CD14-positive monocyte (primary cell): ENCODE measurements at regions not wholly inside any gene's neighbourhood (a gene's known extent, or its start where the extent isn't known, plus 50 kb on each side); places are given as distances from the start of the nearest gene placed in this dataset.

Experiments used
- DNase-seq, 3 donors: peaks; one replicate each; pipeline ENCODE4 v3.0.0-alpha.2; 2011 to 2022
- H2AFZ ChIP-seq: 2 replicates; pipeline ENCODE4 v1.6.0; 2012; ENCODE audit warnings: mild to moderate bottlenecking, low read depth, low read length, inconsistent platforms; ENCODE audit not compliant: insufficient read depth, poor library complexity, severe bottlenecking
- H3K27ac ChIP-seq, 2 donors: 1 replicate in 1 of 2; 2 replicates in 1 of 2; pipeline ENCODE4 v1.5.1; 2012 to 2013; ENCODE audit warnings: low read length in 2 of 2, control low read depth in 1 of 2, inconsistent platforms in 1 of 2, low read depth in 1 of 2, mild to moderate bottlenecking in 1 of 2
- H3K27me3 ChIP-seq, 2 donors: one replicate each; pipeline versions ENCODE4 v1.6.0 to v1.6.1; 2011 to 2013; ENCODE audit warnings: low read length in 2 of 2; ENCODE audit not compliant: control insufficient read depth in 2 of 2, insufficient read depth in 2 of 2
- H3K36me3 ChIP-seq, 2 donors: replicated peaks in 1 of 2; 1 replicate in 1 of 2; 2 replicates in 1 of 2; pipeline versions ENCODE4 v1.5.1 to v1.6.1; 2012 to 2013; ENCODE audit warnings: low read length in 2 of 2, control low read depth in 1 of 2, inconsistent platforms in 1 of 2, mild to moderate bottlenecking in 1 of 2; ENCODE audit not compliant: insufficient read depth in 2 of 2, control insufficient read depth in 1 of 2
- H3K4me1 ChIP-seq, 2 donors: 1 replicate in 1 of 2; 2 replicates in 1 of 2; pipeline versions ENCODE4 v1.5.1 to v1.6.1; 2012 to 2013; ENCODE audit warnings: low read length in 2 of 2, control low read depth in 1 of 2, inconsistent platforms in 1 of 2, mild to moderate bottlenecking in 1 of 2, moderate library complexity in 1 of 2; ENCODE audit not compliant: insufficient read depth in 2 of 2, control insufficient read depth in 1 of 2
- H3K4me2 ChIP-seq: replicated peaks from 2 replicates; pipeline ENCODE3; 2012; ENCODE audit warnings: low read length, moderate library complexity, mild to moderate bottlenecking; ENCODE audit not compliant: poor library complexity, severe bottlenecking; ENCODE audit errors: extremely low read depth
- H3K4me3 ChIP-seq, 3 experiments: fragments of 200-600 bp in 1 of 3; sonication (generic) in 1 of 3; replicated peaks in 1 of 3; 1 replicate in 2 of 3; 2 replicates in 1 of 3; pipeline ENCODE4 v1.5.1; 2011 to 2013; ENCODE audit warnings: low read length in 3 of 3, mild to moderate bottlenecking in 3 of 3, control low read depth in 2 of 3, low read depth in 2 of 3, inconsistent platforms in 1 of 3, moderate library complexity in 1 of 3
- H3K79me2 ChIP-seq: 2 replicates; pipeline ENCODE4 v1.6.0; 2012; ENCODE audit warnings: mild to moderate bottlenecking, control low read depth, inconsistent platforms, low read length, moderate library complexity; ENCODE audit not compliant: insufficient read depth
- H3K9ac ChIP-seq: 2 replicates; pipeline ENCODE4 v1.6.0; 2017; ENCODE audit warnings: low read length, mild to moderate bottlenecking; ENCODE audit not compliant: insufficient read depth, poor library complexity, severe bottlenecking
- H3K9me3 ChIP-seq, 2 donors: replicated peaks in 1 of 2; 1 replicate in 1 of 2; 2 replicates in 1 of 2; pipeline versions ENCODE4 v1.5.1 to v1.6.1; 2012 to 2013; ENCODE audit warnings: low read length in 2 of 2, control low read depth in 1 of 2; ENCODE audit not compliant: control insufficient read depth in 1 of 2, insufficient read depth in 1 of 2
- H4K20me1 ChIP-seq: 2 replicates; pipeline ENCODE4 v1.6.0; 2012; ENCODE audit warnings: mild to moderate bottlenecking, low read length, control low read depth, moderate library complexity; ENCODE audit not compliant: insufficient read depth
- H3K27ac Mint-ChIP-seq, 7 donors: one replicate each; pipeline ENCODE4 v1.8.0; 2020; ENCODE audit warnings: mild to moderate bottlenecking in 7 of 7, mixed read lengths in 7 of 7, moderate library complexity in 6 of 7, inconsistent platforms in 2 of 7
- H3K27me3 Mint-ChIP-seq, 3 donors: one replicate each; pipeline ENCODE4 v1.8.0; 2021 to 2022; ENCODE audit warnings: low read depth in 3 of 3, mild to moderate bottlenecking in 3 of 3, mixed read lengths in 3 of 3, moderate library complexity in 3 of 3, inconsistent platforms in 1 of 3
- H3K36me3 Mint-ChIP-seq, 2 donors: one replicate each; pipeline ENCODE4 v1.8.0; 2020; ENCODE audit warnings: mixed read lengths in 2 of 2, inconsistent platforms in 1 of 2, mild to moderate bottlenecking in 1 of 2
- H3K4me1 Mint-ChIP-seq: one replicate; pipeline ENCODE4 v1.8.0; 2020; ENCODE audit warnings: mild to moderate bottlenecking, mixed read lengths
- H3K4me3 Mint-ChIP-seq, 2 donors: one replicate each; pipeline ENCODE4 v1.8.0; 2020; ENCODE audit warnings: mild to moderate bottlenecking in 2 of 2, mixed read lengths in 2 of 2, moderate library complexity in 1 of 2
- H3K9me3 Mint-ChIP-seq, 7 donors: one replicate each; pipeline ENCODE4 v1.8.0; 2020 to 2022; ENCODE audit warnings: mixed read lengths in 7 of 7, mild to moderate bottlenecking in 6 of 7, moderate library complexity in 6 of 7, inconsistent platforms in 2 of 7
- CTCF ChIP-seq: fragments of 200-600 bp; IDR thresholded peaks from one replicate; pipeline ENCODE4 v1.8.0; 2022; ENCODE audit warnings: antibody characterized with exemption, mild to moderate bottlenecking
- WGBS: methylation state at CpG from one replicate; pipeline ENCODE4 v1.1.5; 2013; ENCODE audit warnings: missing lambda C conversion rate; ENCODE audit not compliant: insufficient coverage; 5-methylcytosine and 5-hydroxymethylcytosine counted together
- intact Hi-C, 2 donors: fragments of 100-400 bp; cut with micrococcal nuclease; formaldehyde crosslinking; loops; one replicate each; pipeline versions ENCODE4 v1.15.0 to v1.15.1; 2023

GRCh38 chr11:7175007-7175406, 76.7 kb upstream of the SYT9 start:
- Histone ChIP-seq H3K27ac (no peak overlapping the region), H3K4me3 (no peak overlapping the region), H2AFZ (no peak overlapping the region), H3K27me3 (no peaks in the 10 kb centered on the region), H3K4me1 (no peaks in the 10 kb centered on the region), H3K9me3 (no peaks in the 10 kb centered on the region), H3K36me3 (no peaks in the 10 kb centered on the region), H4K20me1 (no peaks in the 10 kb centered on the region), H3K4me2 (no peak overlapping the region), H3K9ac (no peak overlapping the region), H3K79me2 (no peaks in the 10 kb centered on the region)
- Mint-ChIP-seq H3K27ac (no peak overlapping the region), H3K36me3 (no peaks in the 10 kb centered on the region), H3K9me3 (peaks cover 0 to 3% (median 0%) of the 10 kb centered on the region in 7 donors), H3K4me1 (no peaks in the 10 kb centered on the region), H3K27me3 (no peaks in the 10 kb centered on the region), H3K4me3 (no peak overlapping the region)
- intact Hi-C loops: no loop called here
- no peak for TF ChIP-seq CTCF
- DNase-seq: no peak

- Mint-ChIP-seq H3K9me3 (peaks cover 0 to 11% (median 0%) of the 10 kb centered on the region in 7 donors), H3K27ac (no peak overlapping the region), H3K27me3 (peaks cover 2 to 6% (median 3%) of the 10 kb centered on the region in 3 donors), H3K4me1 (no peaks in the 10 kb centered on the region), H3K36me3 (no peaks in the 10 kb centered on the region), H3K4me3 (no peak overlapping the region)
- DNase-seq: no peak
- Histone ChIP-seq H3K4me1 (no peaks in the 10 kb centered on the region), H2AFZ (no peak overlapping the region), H3K4me2 (no peak overlapping the region), H3K9me3 (no peaks in the 10 kb centered on the region), H3K4me3 (no peak overlapping the region), H3K27me3 (no peaks in the 10 kb centered on the region), H3K79me2 (no peaks in the 10 kb centered on the region), H3K27ac (no peak overlapping the region), H3K36me3 (no peaks in the 10 kb centered on the region), H3K9ac (no peak overlapping the region), H4K20me1 (no peaks in the 10 kb centered on the region)
- TF ChIP-seq CTCF: no peak
- intact Hi-C loops: no loop called here
- WGBS: 80% methylated on average over 1 of the region's 2 CpGs
These were observed 65.5 kb upstream of the SYT9 start for GRCh38 chr11:7186190-7186589.
